ENCODE measurements at regions not wholly inside any gene's neighbourhood (a gene's known extent, or its start where the extent isn't known, plus 50 kb on each side); places are given as distances from the start of the nearest gene placed in this dataset.

GRCh38 chr4:84221704-84222103, 277.4 kb downstream of the NKX6-1 start:
- Histone ChIP-seq H3K27ac (no peak overlapping the region), H3K4me1 (replicated peaks; ENCODE audit: insufficient read depth) (no peaks in the 10 kb centered on the region), H3K27me3 (ENCODE audit: insufficient read depth, low read depth) (no peaks in the 10 kb centered on the region), H3F3A (ENCODE audit: insufficient read depth, low read depth) (no peaks in the 10 kb centered on the region), H3K4me3 (no peak overlapping the region), H3K36me3 (ENCODE audit: low read depth) (no peaks in the 10 kb centered on the region), H3K4me2 (no peak overlapping the region), H3K9me3 (ENCODE audit: insufficient read depth, low read depth) (no peaks in the 10 kb centered on the region), H2AFZ (no peak overlapping the region), H4K20me1 (ENCODE audit: insufficient read depth) (no peaks in the 10 kb centered on the region), H3K79me2 (ENCODE audit: low read depth) (no peaks in the 10 kb centered on the region), H3K9me2 (ENCODE audit: insufficient read depth) (no peaks in the 10 kb centered on the region)
- intact Hi-C loops (cut with micrococcal nuclease; ENCODE audit: unreplicated experiment) = no loop called here
- DNase-seq = no peak
- POLR2A ChIA-PET (ENCODE audit: unreplicated experiment) = no interaction called here
- BruUV-seq (replicated peaks) = no TSS peak
- CTCF ChIA-PET = no interaction called here
- TF ChIP-seq EZH2 (IDR thresholded peaks at IDR 0.05; ENCODE audit: low read depth) = no peak
- TF ChIP-seq, protein P1, sequence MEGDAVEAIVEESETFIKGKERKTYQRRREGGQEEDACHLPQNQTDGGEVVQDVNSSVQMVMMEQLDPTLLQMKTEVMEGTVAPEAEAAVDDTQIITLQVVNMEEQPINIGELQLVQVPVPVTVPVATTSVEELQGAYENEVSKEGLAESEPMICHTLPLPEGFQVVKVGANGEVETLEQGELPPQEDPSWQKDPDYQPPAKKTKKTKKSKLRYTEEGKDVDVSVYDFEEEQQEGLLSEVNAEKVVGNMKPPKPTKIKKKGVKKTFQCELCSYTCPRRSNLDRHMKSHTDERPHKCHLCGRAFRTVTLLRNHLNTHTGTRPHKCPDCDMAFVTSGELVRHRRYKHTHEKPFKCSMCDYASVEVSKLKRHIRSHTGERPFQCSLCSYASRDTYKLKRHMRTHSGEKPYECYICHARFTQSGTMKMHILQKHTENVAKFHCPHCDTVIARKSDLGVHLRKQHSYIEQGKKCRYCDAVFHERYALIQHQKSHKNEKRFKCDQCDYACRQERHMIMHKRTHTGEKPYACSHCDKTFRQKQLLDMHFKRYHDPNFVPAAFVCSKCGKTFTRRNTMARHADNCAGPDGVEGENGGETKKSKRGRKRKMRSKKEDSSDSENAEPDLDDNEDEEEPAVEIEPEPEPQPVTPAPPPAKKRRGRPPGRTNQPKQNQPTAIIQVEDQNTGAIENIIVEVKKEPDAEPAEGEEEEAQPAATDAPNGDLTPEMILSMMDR (conservative IDR thresholded peaks at IDR 0.05) = no peak

- Histone ChIP-seq H4K20me1 (ENCODE audit: insufficient read depth) (no peaks in the 10 kb centered on the region), H3K4me1 (replicated peaks; ENCODE audit: insufficient read depth) (no peaks in the 10 kb centered on the region), H2AFZ (no peak overlapping the region), H3F3A (ENCODE audit: insufficient read depth, low read depth) (no peaks in the 10 kb centered on the region), H3K79me2 (ENCODE audit: low read depth) (no peaks in the 10 kb centered on the region), H3K27me3 (ENCODE audit: insufficient read depth, low read depth) (no peaks in the 10 kb centered on the region), H3K27ac (no peak overlapping the region), H3K4me2 (no peak overlapping the region), H3K9me3 (ENCODE audit: insufficient read depth, low read depth) (no peaks in the 10 kb centered on the region), H3K36me3 (ENCODE audit: low read depth) (no peaks in the 10 kb centered on the region), H3K9me2 (ENCODE audit: insufficient read depth) (no peaks in the 10 kb centered on the region), H3K4me3 (no peak overlapping the region)
- no peak for DNase-seq
- ChIA-PET CTCF (no interaction called here), POLR2A (ENCODE audit: unreplicated experiment) (no interaction called here)
- no TSS peak for BruUV-seq (replicated peaks)
- no peak for TF ChIP-seq EZH2 (IDR thresholded peaks at IDR 0.05; ENCODE audit: low read depth)
- TF ChIP-seq, protein P1 (conservative IDR thresholded peaks at IDR 0.05) = no peak
- intact Hi-C loops (cut with micrococcal nuclease; ENCODE audit: unreplicated experiment) = no loop called here
Measured at GRCh38 chr4:84220990-84221389, 278.1 kb downstream of the NKX6-1 start.

- POLR2A ChIA-PET (ENCODE audit: unreplicated experiment) = interaction anchor here (0.5 kb wide), 1 partner anchor 61 kb away, joined by 5 read pairs; no protein-coding TSS in a partner anchor
- CTCF ChIA-PET = no interaction called here
Measured at GRCh38 chr4:84219656-84220055, 279.4 kb downstream of the NKX6-1 start.

More at GRCh38 chr4:84219656-84220055, 279.4 kb downstream of the NKX6-1 start:
- no peak overlapping the region for H2AFZ ChIP-seq
- BruUV-seq (replicated peaks) = no TSS peak
- H3K27me3 ChIP-seq (ENCODE audit: insufficient read depth, low read depth) = no peaks in the 10 kb centered on the region
- no peak overlapping the region for H3K27ac ChIP-seq
- no peaks in the 10 kb centered on the region for H3K79me2 ChIP-seq (ENCODE audit: low read depth)
- H3K4me1 ChIP-seq (replicated peaks; ENCODE audit: insufficient read depth) = no peaks in the 10 kb centered on the region
- no peaks in the 10 kb centered on the region for H3K36me3 ChIP-seq (ENCODE audit: low read depth)
- intact Hi-C loops (cut with micrococcal nuclease; ENCODE audit: unreplicated experiment) = no loop called here
- no peak for DNase-seq
- H3K9me3 ChIP-seq (ENCODE audit: insufficient read depth, low read depth) = no peaks in the 10 kb centered on the region
- H3K9me2 ChIP-seq (ENCODE audit: insufficient read depth) = no peaks in the 10 kb centered on the region
- no peaks in the 10 kb centered on the region for H4K20me1 ChIP-seq (ENCODE audit: insufficient read depth)
- TF ChIP-seq, protein P1 (conservative IDR thresholded peaks at IDR 0.05) = no peak
- no peak for TF ChIP-seq EZH2 (IDR thresholded peaks at IDR 0.05; ENCODE audit: low read depth)
- no peak overlapping the region for H3K4me2 ChIP-seq
- H3K4me3 ChIP-seq = no peak overlapping the region
- no peaks in the 10 kb centered on the region for H3F3A ChIP-seq (ENCODE audit: insufficient read depth, low read depth)
